ENCODE measurements at regions not wholly inside any gene's neighbourhood (a gene's known extent, or its start where the extent isn't known, plus 50 kb on each side); places are given as distances from the start of the nearest gene placed in this dataset.

DNA sequence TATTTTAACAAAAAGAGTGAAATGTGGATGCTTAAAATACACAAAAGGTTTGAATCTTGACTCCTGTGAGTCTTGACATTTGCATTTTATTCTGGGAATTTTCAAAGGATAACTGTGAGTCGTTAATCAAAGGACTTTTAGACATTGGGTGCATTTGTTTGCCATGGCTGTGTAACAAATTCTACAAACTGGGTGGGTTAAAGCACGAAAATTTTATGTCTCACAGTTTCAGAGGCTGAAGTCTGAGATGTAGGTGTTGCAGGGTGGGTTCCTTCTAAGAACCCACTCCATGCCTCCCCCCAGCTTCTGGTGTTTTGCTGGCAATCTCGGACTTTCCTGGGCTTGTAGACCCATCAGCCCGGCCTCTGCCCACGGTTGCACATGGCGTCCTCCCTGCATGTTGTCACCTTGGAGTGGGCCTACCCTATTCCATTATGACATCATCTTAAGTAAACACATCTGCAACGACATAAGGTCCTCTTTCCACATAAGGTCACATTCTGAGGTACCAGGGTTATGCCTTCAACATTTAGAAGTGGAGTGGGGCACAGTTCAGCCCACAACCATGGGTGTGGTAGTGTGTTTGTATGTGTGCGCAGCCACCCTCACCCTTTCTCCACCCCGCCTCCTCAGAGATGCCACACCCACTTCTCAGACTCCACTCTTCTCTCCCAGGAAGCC lies 113.1 kb downstream of the FOXA2 start:
- FAIRE-seq: no peak
- TF ChIP-seq SPI1 (IDR thresholded peaks at IDR 0.05; ENCODE audit: low read depth, low read length): no peak
- TF ChIP-seq POU2F2 (IDR thresholded peaks at IDR 0.05; ENCODE audit: low read depth, low read length): no peak
- TF ChIP-seq TAF1 (IDR thresholded peaks at IDR 0.05; ENCODE audit: low read depth, low read length): no peak
- no peak for DNase-seq (ENCODE audit: insufficient read length, low spot score)

DNA sequence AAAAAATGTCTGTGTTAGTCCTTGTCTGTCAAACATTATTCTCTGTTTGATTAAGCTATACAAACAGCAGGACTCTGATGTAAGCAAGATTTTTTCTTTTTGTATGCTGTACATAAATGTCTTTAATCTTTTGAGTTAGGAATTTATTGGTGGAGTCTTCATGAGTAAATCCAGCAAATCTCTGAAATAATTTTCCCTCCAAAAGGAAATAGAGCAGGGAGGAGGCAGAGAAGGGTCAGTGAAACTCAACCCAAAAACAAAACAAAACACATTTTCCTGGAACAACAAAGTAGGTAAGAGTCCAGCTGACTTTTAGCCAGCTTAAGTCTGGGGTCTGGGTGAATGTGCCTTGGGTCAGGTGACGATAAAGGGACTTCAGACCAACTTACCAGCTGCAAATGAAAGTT lies 113.7 kb downstream of the FOXA2 start:
- no peak for FAIRE-seq
- no peak for DNase-seq (ENCODE audit: insufficient read length, low spot score)

DNA sequence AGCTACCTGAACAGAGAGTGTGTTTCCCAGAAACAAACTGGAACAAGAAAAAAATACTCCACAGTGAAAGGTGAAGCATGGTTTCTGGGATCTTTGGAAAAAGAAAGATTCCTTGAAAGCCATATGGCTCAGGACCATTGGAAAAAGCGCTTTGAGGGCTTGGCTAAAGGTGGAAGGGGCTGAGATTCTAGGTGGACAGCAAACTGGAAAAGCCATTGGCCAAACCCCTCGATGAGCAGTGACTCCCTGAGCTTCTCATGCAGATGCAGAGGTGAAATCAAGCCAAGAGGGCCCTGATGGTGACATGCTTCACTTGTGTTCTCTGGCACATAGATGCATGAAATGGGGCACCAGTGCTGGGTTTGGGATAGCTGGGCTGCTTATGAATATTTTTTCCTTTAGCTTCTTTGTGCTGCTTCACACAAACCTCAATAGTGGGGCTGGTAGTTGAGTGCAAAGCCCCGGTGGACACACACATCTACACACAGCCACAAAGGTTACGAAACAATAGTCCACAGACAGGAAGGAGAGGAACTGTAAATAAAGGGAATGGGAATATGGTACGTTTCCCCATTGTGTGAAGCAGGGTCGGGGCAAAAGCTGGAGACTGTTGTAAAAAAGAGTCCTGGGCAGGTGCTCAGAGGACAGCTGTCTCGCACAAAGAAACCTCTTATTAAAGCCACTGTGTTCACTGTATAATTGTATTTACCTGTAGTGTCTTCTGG lies 117.8 kb downstream of the FOXA2 start:
- FAIRE-seq (no peak), DNase-seq (ENCODE audit: insufficient read length, low spot score) (no peak)
- TF ChIP-seq SPI1 (IDR thresholded peaks at IDR 0.05; ENCODE audit: low read depth, low read length): no peak
- TF ChIP-seq POLR2A (IDR thresholded peaks at IDR 0.05; ENCODE audit: low read depth, low read length): no peak
- no peak for TF ChIP-seq PAX5 (IDR thresholded peaks at IDR 0.05; ENCODE audit: insufficient read depth, low read length, severe bottlenecking)
- TF ChIP-seq POU2F2 (IDR thresholded peaks at IDR 0.05; ENCODE audit: low read depth, low read length): no peak
- no peak for TF ChIP-seq POLR2AphosphoS5 (IDR thresholded peaks at IDR 0.05; ENCODE audit: low read depth, low read length)
- TF ChIP-seq TAF1 (IDR thresholded peaks at IDR 0.05; ENCODE audit: low read depth, low read length): no peak

More for the DNA sequence above, 113.7 kb downstream of the FOXA2 start:
- TF ChIP-seq POLR2AphosphoS5 (IDR thresholded peaks at IDR 0.05; ENCODE audit: low read depth, low read length): no peak
- no peak for TF ChIP-seq PAX5 (IDR thresholded peaks at IDR 0.05; ENCODE audit: insufficient read depth, low read length, severe bottlenecking)
- no peak for TF ChIP-seq SPI1 (IDR thresholded peaks at IDR 0.05; ENCODE audit: low read depth, low read length)
- no peak for TF ChIP-seq POU2F2 (IDR thresholded peaks at IDR 0.05; ENCODE audit: low read depth, low read length)
- no peak for TF ChIP-seq TAF1 (IDR thresholded peaks at IDR 0.05; ENCODE audit: low read depth, low read length)
- TF ChIP-seq POLR2A (IDR thresholded peaks at IDR 0.05; ENCODE audit: low read depth, low read length): no peak

DNA sequence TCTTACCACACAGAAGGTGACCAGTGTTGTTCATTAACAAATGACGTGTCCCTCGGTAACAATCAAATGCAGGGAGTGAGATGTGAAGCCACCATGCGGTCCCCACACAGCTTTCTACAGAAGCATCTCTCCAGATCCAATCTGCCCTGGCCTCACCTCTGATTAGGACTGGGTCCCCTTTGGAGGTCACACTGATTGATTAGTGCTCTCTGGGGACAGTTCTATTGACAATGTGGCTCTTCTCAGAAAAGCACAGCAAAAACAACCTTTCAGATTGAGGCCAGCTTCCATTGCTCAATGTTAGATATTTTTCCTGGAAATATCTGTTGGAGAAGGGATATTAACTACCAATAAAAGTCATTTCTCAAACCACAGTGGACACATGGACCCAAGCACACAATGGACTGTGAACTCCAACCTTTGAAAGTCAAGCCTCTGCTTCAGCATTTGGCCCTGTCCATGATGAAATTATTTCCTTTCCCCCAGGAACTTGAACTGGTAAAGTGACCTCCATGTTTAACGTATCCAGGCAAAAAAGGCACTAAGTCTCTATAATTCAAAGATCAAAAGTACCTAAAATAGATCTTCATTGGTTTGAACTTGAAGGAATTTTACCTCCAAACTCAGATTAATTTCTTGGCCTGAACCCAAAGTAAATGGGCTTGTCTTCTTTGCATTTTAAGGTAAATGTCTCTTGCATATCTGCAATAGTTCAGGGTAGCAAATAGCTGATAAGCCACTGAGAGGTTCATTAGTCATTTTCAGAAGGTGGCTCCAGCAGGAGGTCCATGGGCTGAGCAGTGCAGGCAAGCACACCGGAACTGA lies 118.5 kb downstream of the FOXA2 start:
- DNase-seq (ENCODE audit: insufficient read length, low spot score) (no peak), FAIRE-seq (no peak)
- TF ChIP-seq POLR2AphosphoS5 (IDR thresholded peaks at IDR 0.05; ENCODE audit: low read depth, low read length) (no peak), PAX5 (IDR thresholded peaks at IDR 0.05; ENCODE audit: insufficient read depth, low read length, severe bottlenecking) (no peak), TAF1 (IDR thresholded peaks at IDR 0.05; ENCODE audit: low read depth, low read length) (no peak), POU2F2 (IDR thresholded peaks at IDR 0.05; ENCODE audit: low read depth, low read length) (no peak), SPI1 (IDR thresholded peaks at IDR 0.05; ENCODE audit: low read depth, low read length) (no peak)

DNA sequence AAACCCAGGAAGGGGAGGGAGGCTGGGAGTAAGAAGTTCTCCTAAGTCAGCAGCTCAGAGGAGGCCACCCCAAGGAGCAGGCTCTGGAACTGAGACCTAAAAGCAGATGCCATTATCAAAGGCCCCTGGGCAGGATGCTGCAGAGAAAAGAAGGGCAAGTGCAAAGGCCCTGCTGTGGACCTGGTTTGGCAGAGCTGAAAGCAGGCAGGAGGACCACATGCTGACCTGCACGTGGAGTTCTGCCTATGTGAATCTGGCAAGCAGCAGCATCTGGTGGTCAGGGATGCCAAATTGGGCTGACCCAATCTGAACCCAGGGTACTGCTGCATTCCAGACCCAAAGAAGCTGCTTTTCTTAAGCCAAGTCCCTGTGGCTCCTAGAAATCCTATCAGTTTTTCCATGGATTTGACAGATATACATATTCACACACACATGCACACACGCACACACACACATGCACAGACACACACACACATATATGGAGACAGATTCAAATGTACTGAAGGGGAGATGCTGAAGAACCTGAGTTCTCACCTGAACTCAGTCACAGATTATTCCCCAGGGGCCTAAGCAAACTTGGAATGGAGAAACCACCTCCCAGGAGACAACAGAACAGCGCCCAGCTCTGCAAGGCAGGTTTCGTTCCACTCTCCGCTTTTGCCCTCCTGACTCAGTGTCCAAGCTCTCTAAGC lies 119.9 kb downstream of the FOXA2 start:
- DNase-seq (ENCODE audit: insufficient read length, low spot score): no peak
- no peak for FAIRE-seq
- TF ChIP-seq SPI1 (IDR thresholded peaks at IDR 0.05; ENCODE audit: low read depth, low read length): no peak
- TF ChIP-seq POU2F2 (IDR thresholded peaks at IDR 0.05; ENCODE audit: low read depth, low read length): no peak
- no peak for TF ChIP-seq PAX5 (IDR thresholded peaks at IDR 0.05; ENCODE audit: insufficient read depth, low read length, severe bottlenecking)
- no peak for TF ChIP-seq POLR2AphosphoS5 (IDR thresholded peaks at IDR 0.05; ENCODE audit: low read depth, low read length)
- no peak for TF ChIP-seq TAF1 (IDR thresholded peaks at IDR 0.05; ENCODE audit: low read depth, low read length)
- no peak for TF ChIP-seq POLR2A (IDR thresholded peaks at IDR 0.05; ENCODE audit: low read depth, low read length)

DNA sequence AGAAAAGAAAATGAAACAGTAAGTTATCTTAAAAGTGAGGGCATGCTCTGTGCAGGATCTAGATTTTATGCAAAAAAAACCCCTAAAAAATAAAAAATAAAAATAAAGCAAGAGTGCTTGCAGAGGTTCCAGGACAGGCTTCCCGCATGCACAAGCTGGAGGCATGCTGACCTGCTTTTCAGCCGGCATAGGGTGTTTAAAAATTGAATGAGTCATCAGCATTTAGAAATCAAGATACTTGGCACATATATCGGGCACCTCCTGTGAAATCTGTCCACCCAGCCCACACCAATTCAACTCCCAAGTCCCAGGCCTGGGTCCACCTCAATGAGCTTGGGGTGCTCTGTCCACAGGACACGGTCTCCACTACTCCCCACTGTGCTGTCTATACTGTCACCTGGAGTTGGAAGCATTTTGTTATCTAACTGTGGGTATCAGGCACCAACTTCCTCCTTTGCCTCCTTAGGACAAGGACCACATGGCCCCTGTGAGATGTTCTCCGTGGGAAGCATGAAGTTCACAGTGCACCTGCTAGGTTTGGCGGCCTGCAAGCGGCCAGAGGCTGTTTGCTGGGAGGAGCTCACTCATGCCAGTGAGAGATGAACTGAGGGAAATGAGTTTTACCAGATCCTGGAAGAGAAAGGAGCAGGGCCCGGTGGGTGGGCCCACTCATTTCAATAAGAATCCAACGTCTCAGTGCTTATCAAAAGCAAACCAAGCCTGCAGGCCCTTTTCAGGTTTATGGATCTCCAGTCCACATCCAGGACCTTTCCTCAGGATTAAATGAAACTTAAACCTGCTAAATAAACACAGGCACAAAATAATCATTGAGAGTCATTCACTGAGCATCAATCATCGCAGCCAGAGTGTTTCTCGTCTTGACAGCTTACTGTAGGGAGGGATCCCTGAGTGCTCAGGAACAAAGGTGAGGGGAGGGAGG lies 121.1 kb downstream of the FOXA2 start:
- DNase-seq (ENCODE audit: insufficient read length, low spot score): no peak
- FAIRE-seq: no peak
- TF ChIP-seq SPI1 (IDR thresholded peaks at IDR 0.05; ENCODE audit: low read depth, low read length): no peak
- no peak for TF ChIP-seq POU2F2 (IDR thresholded peaks at IDR 0.05; ENCODE audit: low read depth, low read length)
- no peak for TF ChIP-seq POLR2AphosphoS5 (IDR thresholded peaks at IDR 0.05; ENCODE audit: low read depth, low read length)
- no peak for TF ChIP-seq PAX5 (IDR thresholded peaks at IDR 0.05; ENCODE audit: insufficient read depth, low read length, severe bottlenecking)
- TF ChIP-seq POLR2A (IDR thresholded peaks at IDR 0.05; ENCODE audit: low read depth, low read length): no peak
- TF ChIP-seq TAF1 (IDR thresholded peaks at IDR 0.05; ENCODE audit: low read depth, low read length): no peak

DNA sequence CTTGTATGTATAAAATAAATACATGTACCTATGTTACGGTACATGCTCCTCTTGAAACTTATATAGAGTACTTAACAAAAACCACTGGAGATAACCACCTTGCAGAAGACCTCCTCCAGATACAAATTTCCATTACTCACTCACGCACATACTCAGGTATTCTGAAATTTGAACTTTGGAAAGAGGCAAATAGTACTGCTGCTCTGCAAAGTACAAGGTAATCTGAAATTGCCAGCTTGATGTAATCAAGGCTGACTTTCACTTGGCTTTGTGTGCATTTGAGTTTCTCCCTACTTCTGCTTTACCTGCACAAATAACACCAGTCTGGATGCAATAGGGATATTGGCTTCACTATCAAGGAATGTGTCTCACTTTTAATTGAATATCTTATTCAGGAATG lies 123.6 kb downstream of the FOXA2 start:
- DNase-seq (ENCODE audit: insufficient read length, low spot score): no peak
- FAIRE-seq: no peak
- no peak for TF ChIP-seq PAX5 (IDR thresholded peaks at IDR 0.05; ENCODE audit: insufficient read depth, low read length, severe bottlenecking)
- no peak for TF ChIP-seq POU2F2 (IDR thresholded peaks at IDR 0.05; ENCODE audit: low read depth, low read length)
- no peak for TF ChIP-seq POLR2A (IDR thresholded peaks at IDR 0.05; ENCODE audit: low read depth, low read length)

DNA sequence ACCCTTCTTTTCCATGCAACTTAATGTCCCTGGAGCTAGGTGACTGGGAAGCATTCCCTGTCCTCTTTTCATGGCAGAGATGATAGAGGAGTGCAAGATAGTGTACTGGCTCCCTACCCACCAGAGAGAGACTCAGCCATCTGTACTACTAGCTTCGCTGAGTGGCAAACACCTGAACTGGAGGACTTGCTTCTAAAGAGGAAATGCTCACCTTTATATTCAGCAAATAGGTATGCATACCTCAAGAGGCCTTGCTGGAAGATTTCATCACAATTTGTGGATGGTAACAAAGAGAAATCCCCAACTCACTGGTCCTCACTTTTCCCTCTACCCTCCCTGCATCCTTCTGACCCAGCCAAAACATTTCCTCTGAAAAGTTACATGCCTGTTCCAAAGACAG lies 124.1 kb downstream of the FOXA2 start:
- DNase-seq (ENCODE audit: insufficient read length, low spot score) (no peak), FAIRE-seq (no peak)
- TF ChIP-seq SPI1 (IDR thresholded peaks at IDR 0.05; ENCODE audit: low read depth, low read length): no peak
- no peak for TF ChIP-seq POLR2A (IDR thresholded peaks at IDR 0.05; ENCODE audit: low read depth, low read length)
- TF ChIP-seq TAF1 (IDR thresholded peaks at IDR 0.05; ENCODE audit: low read depth, low read length): no peak
